ENCODE measurements at regions not wholly inside any gene's neighbourhood (a gene's known extent, or its start where the extent isn't known, plus 50 kb on each side); places are given as distances from the start of the nearest gene placed in this dataset.
"Not testable (repeated sequence)": the region's sequence is repeated elsewhere in the genome, so short reads cannot be mapped to it uniquely, and the experiment has no call there.

- TF ChIP-seq POLR2A (IDR thresholded peaks at IDR 0.05; ENCODE audit: control extremely low read depth in 1 of 2, low read depth in 2 of 2, low read length in 2 of 2); EZH2 (IDR thresholded peaks at IDR 0.05; ENCODE audit: low read depth, low read length, severe bottlenecking): not testable (repeated sequence)
Observed at GRCh38 chr16:88271776-88272175, 111.0 kb upstream of the ZNF469 start.

All from H1 (cell line).